ENCODE measurements at regions not wholly inside any gene's neighbourhood (a gene's known extent, or its start where the extent isn't known, plus 50 kb on each side); places are given as distances from the start of the nearest gene placed in this dataset.

DNA sequence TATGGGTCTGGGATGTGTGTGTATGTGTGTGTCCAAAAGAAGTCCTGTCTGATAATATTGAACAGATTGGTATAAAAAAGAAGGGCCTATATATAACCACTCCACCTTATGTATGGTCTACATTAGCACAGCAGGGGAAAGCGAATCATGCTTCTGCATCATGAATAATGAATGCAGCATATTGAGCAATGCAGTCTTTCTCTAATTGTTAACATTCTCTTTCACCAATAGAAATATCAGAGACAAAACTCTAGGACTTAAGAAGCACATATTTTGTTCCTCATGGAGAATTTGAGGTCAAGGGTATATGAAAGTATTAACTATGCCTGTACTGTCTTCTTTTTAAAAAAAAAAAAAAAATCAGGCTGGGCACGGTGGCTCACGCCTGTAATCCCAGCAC, 264.3 kb upstream of the NOCT start:
- TF ChIP-seq, protein P1, sequence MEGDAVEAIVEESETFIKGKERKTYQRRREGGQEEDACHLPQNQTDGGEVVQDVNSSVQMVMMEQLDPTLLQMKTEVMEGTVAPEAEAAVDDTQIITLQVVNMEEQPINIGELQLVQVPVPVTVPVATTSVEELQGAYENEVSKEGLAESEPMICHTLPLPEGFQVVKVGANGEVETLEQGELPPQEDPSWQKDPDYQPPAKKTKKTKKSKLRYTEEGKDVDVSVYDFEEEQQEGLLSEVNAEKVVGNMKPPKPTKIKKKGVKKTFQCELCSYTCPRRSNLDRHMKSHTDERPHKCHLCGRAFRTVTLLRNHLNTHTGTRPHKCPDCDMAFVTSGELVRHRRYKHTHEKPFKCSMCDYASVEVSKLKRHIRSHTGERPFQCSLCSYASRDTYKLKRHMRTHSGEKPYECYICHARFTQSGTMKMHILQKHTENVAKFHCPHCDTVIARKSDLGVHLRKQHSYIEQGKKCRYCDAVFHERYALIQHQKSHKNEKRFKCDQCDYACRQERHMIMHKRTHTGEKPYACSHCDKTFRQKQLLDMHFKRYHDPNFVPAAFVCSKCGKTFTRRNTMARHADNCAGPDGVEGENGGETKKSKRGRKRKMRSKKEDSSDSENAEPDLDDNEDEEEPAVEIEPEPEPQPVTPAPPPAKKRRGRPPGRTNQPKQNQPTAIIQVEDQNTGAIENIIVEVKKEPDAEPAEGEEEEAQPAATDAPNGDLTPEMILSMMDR (conservative IDR thresholded peaks at IDR 0.05; ENCODE audit: low read depth, low read length): no peak
- no peak for TF ChIP-seq CHD1 (IDR thresholded peaks at IDR 0.05; ENCODE audit: low read depth, low read length)
